ENCODE measurements at regions not wholly inside any gene's neighbourhood (a gene's known extent, or its start where the extent isn't known, plus 50 kb on each side); places are given as distances from the start of the nearest gene placed in this dataset.

DNA sequence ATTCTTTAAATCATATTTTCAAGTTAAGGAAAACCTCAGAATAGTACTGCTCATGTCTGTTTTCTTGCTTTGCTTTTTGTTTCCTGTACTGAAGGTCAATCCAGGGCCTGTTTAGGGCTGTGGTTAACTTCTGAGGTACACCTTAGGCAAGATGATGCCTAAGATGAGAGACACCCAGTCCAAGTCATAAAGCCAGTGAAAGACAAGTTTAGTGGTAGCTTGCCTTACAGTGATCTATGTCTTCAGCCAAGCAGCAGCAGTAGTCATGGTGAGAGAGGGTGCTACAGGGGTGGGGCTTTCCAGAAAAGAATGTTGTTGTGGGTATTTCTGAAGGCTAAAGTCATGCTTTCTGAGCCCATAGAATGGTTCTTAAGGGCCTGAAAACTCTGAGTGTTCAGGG is 173.7 kb downstream of the VSIG4 start:
- intact Hi-C loops (cut with micrococcal nuclease) = no loop called here
- FAIRE-seq (no peak), DNase-seq (ENCODE audit: low read depth, low spot score) (no peak)
- POLR2A ChIA-PET = no interaction called here
- H3K9me1 ChIP-seq (replicated peaks; ENCODE audit: control insufficient read depth, extremely low read depth, insufficient read depth, low read length) = no peaks in the 10 kb centered on the region
- H3K36me3 ChIP-seq (ENCODE audit: control insufficient read depth in 2 of 2, extremely low read depth in 1 of 2, insufficient read depth in 2 of 2, low read length in 2 of 2) = no peaks in the 10 kb centered on the region
- no peak overlapping the region for H2AFZ ChIP-seq (ENCODE audit: low read depth, low read length)
- no peaks in the 10 kb centered on the region for H3K79me2 ChIP-seq (ENCODE audit: control insufficient read depth, insufficient read depth, low read length)
- H3K27ac ChIP-seq (ENCODE audit: insufficient read depth, low read depth, low read length) = no peak overlapping the region
- no peak for TF ChIP-seq MYC (IDR thresholded peaks at IDR 0.05; ENCODE audit: low read depth, low read length)
- no peak for TF ChIP-seq JUN (IDR thresholded peaks at IDR 0.05; ENCODE audit: borderline replicate concordance, insufficient read depth, insufficient read length, low read depth)
- no peak for TF ChIP-seq GATA2 (IDR thresholded peaks at IDR 0.05; ENCODE audit: insufficient read depth, insufficient read length, low read depth, low read length)
- no peak for TF ChIP-seq FOS (IDR thresholded peaks at IDR 0.05; ENCODE audit: borderline replicate concordance, insufficient read depth, low read length)
- no peak for TF ChIP-seq POLR2AphosphoS5 (IDR thresholded peaks at IDR 0.05; ENCODE audit: insufficient read depth, low read depth, low read length)
- TF ChIP-seq POLR2A (IDR thresholded peaks at IDR 0.05; ENCODE audit: low read depth, low read length) = no peak
- no peaks in the 10 kb centered on the region for H3K4me1 ChIP-seq (ENCODE audit: control insufficient read depth, extremely low read depth, insufficient read depth, low read length)
- no peak overlapping the region for H3K9ac ChIP-seq (replicated peaks; ENCODE audit: extremely low read depth, insufficient read depth, low read length)
- H3K4me3 ChIP-seq (replicated peaks in 1 of 3; ENCODE audit: insufficient read depth in 1 of 3, low read depth in 1 of 3, low read length in 3 of 3) = no peak overlapping the region
- CTCF ChIA-PET = no interaction called here
- no peaks in the 10 kb centered on the region for H4K20me1 ChIP-seq (replicated peaks; ENCODE audit: control insufficient read depth, extremely low read depth, insufficient read depth, low read length)
- BruUV-seq (replicated peaks) = no TSS peak
- H3K27me3 ChIP-seq (ENCODE audit: control insufficient read depth in 2 of 2, insufficient read depth in 2 of 2, low read length in 2 of 2) = no peaks in the 10 kb centered on the region
- no peak overlapping the region for H3K4me2 ChIP-seq (ENCODE audit: insufficient read depth, low read length)
- dilution Hi-C loops (cut with MboI; ENCODE audit: extremely low pct_ligation_motif_present, low sequenced_read_pairs) = no loop called here
- no peaks in the 10 kb centered on the region for H3K9me3 ChIP-seq (replicated peaks; ENCODE audit: control insufficient read depth, insufficient read depth, low read length)

DNA sequence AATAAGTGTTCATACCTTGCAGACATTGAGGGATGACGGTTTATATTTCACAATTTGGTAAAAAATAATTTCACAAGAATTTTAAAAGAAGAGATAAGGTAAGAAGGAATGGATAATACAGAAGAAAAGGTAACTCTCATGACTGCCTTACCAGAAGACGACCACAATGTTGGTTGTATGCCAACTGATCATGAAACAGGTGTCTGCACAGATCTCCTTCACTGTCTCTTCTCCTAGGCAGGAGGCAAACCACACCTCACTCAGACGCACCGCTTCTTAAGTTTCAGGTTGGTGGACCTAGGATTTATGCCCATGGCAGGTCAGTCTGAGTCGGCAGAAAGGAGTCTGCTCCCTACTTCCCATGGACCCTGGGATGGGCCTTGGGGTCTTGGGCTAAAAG is 177.2 kb downstream of the VSIG4 start:
- no peaks in the 10 kb centered on the region for H3K27me3 ChIP-seq (ENCODE audit: control insufficient read depth in 2 of 2, insufficient read depth in 2 of 2, low read length in 2 of 2)
- ChIA-PET CTCF (no interaction called here), POLR2A (no interaction called here)
- DNase-seq (ENCODE audit: low read depth, low spot score) (no peak), FAIRE-seq (no peak)
- no peak overlapping the region for H3K27ac ChIP-seq (ENCODE audit: insufficient read depth, low read depth, low read length)
- no peaks in the 10 kb centered on the region for H3K79me2 ChIP-seq (ENCODE audit: control insufficient read depth, insufficient read depth, low read length)
- H2AFZ ChIP-seq (ENCODE audit: low read depth, low read length) = no peak overlapping the region
- TF ChIP-seq FOS (IDR thresholded peaks at IDR 0.05; ENCODE audit: borderline replicate concordance, insufficient read depth, low read length) (no peak), EZH2 (IDR thresholded peaks at IDR 0.05; ENCODE audit: borderline replicate concordance, low read depth, low read length, severe bottlenecking) (no peak), POLR2A (IDR thresholded peaks at IDR 0.05; ENCODE audit: low read depth, low read length) (no peak)
- TF ChIP-seq, protein P1, sequence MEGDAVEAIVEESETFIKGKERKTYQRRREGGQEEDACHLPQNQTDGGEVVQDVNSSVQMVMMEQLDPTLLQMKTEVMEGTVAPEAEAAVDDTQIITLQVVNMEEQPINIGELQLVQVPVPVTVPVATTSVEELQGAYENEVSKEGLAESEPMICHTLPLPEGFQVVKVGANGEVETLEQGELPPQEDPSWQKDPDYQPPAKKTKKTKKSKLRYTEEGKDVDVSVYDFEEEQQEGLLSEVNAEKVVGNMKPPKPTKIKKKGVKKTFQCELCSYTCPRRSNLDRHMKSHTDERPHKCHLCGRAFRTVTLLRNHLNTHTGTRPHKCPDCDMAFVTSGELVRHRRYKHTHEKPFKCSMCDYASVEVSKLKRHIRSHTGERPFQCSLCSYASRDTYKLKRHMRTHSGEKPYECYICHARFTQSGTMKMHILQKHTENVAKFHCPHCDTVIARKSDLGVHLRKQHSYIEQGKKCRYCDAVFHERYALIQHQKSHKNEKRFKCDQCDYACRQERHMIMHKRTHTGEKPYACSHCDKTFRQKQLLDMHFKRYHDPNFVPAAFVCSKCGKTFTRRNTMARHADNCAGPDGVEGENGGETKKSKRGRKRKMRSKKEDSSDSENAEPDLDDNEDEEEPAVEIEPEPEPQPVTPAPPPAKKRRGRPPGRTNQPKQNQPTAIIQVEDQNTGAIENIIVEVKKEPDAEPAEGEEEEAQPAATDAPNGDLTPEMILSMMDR (IDR thresholded peaks at IDR 0.05; ENCODE audit: extremely low read depth in 1 of 2, insufficient read depth in 1 of 2, low read depth in 1 of 2, low read length in 2 of 2) = no peak
- H3K9ac ChIP-seq (replicated peaks; ENCODE audit: extremely low read depth, insufficient read depth, low read length) = no peak overlapping the region
- no peaks in the 10 kb centered on the region for H4K20me1 ChIP-seq (replicated peaks; ENCODE audit: control insufficient read depth, extremely low read depth, insufficient read depth, low read length)
- intact Hi-C loops (cut with micrococcal nuclease) = no loop called here
- dilution Hi-C loops (cut with MboI; ENCODE audit: extremely low pct_ligation_motif_present, low sequenced_read_pairs) = no loop called here
- H3K9me1 ChIP-seq (replicated peaks; ENCODE audit: control insufficient read depth, extremely low read depth, insufficient read depth, low read length) = no peaks in the 10 kb centered on the region
- no peaks in the 10 kb centered on the region for H3K36me3 ChIP-seq (ENCODE audit: control insufficient read depth in 2 of 2, extremely low read depth in 1 of 2, insufficient read depth in 2 of 2, low read length in 2 of 2)
- no peaks in the 10 kb centered on the region for H3K9me3 ChIP-seq (replicated peaks; ENCODE audit: control insufficient read depth, insufficient read depth, low read length)
- H3K4me3 ChIP-seq (replicated peaks in 1 of 3; ENCODE audit: insufficient read depth in 1 of 3, low read depth in 1 of 3, low read length in 3 of 3) = no peak overlapping the region
- BruUV-seq (replicated peaks) = no TSS peak
- no peaks in the 10 kb centered on the region for H3K4me1 ChIP-seq (ENCODE audit: control insufficient read depth, extremely low read depth, insufficient read depth, low read length)
- H3K4me2 ChIP-seq (ENCODE audit: insufficient read depth, low read length) = no peak overlapping the region
